Smooth muscle cell (in vitro differentiated cells): ENCODE measurements at regions not wholly inside any gene's neighbourhood (a gene's known extent, or its start where the extent isn't known, plus 50 kb on each side); places are given as distances from the start of the nearest gene placed in this dataset.

Experiments
- DNase-seq: peaks from one replicate; lab custom pipeline; 2025; ENCODE audit not compliant: unreplicated experiment; lab: John Stamatoyannopoulos, UW
- H2AFZ ChIP-seq: fragments of 200-600 bp; sonication (generic); 2 replicates; pipeline ENCODE4 v1.6.0; 2016; ENCODE audit warnings: antibody characterized with exemption, low read depth, mild to moderate bottlenecking
- H3F3A ChIP-seq: fragments of 200-600 bp; sonication (generic); 2 replicates; pipeline ENCODE4 v1.6.0; 2017; ENCODE audit warnings: antibody characterized with exemption, low read depth
- H3K27ac ChIP-seq: fragments of 200-600 bp; sonication (generic); 2 replicates; pipeline ENCODE4 v1.5.1; 2016; ENCODE audit warnings: low read depth, mild to moderate bottlenecking
- H3K27me3 ChIP-seq: fragments of 200-600 bp; sonication (generic); 2 replicates; pipeline ENCODE4 v1.6.1; 2016; ENCODE audit warnings: low read depth, mild to moderate bottlenecking
- H3K36me3 ChIP-seq: fragments of 200-600 bp; sonication (generic); 2 replicates; pipeline ENCODE4 v1.5.1; 2016; ENCODE audit warnings: low read depth
- H3K4me1 ChIP-seq: fragments of 200-600 bp; sonication (generic); 2 replicates; pipeline ENCODE4 v1.5.1; 2016; ENCODE audit warnings: low read depth
- H3K4me2 ChIP-seq: fragments of 200-600 bp; sonication (generic); 2 replicates; pipeline ENCODE4 v1.6.0; 2016; ENCODE audit warnings: mild to moderate bottlenecking
- H3K4me3 ChIP-seq: fragments of 200-600 bp; sonication (generic); 2 replicates; pipeline ENCODE4 v1.5.1; 2016; ENCODE audit warnings: mild to moderate bottlenecking
- H3K79me2 ChIP-seq: fragments of 200-600 bp; sonication (generic); 2 replicates; pipeline ENCODE4 v1.6.0; 2016; ENCODE audit warnings: low read depth, mild to moderate bottlenecking
- H3K9ac ChIP-seq: fragments of 200-600 bp; sonication (generic); 2 replicates; pipeline ENCODE4 v1.6.0; 2016; ENCODE audit warnings: low read depth
- H3K9me3 ChIP-seq: fragments of 200-600 bp; sonication (generic); replicated peaks from 2 replicates; pipeline ENCODE4 v1.5.1; 2016; ENCODE audit warnings: low read depth
- H4K20me1 ChIP-seq: fragments of 200-600 bp; sonication (generic); 2 replicates; pipeline ENCODE4 v1.6.0; 2016; ENCODE audit warnings: low read depth
- CTCF ChIP-seq: fragments of 200-600 bp; sonication (generic); IDR thresholded peaks from 2 replicates; pipeline ENCODE4 v1.5.1; 2017; ENCODE audit warnings: borderline replicate concordance, mild to moderate bottlenecking, antibody characterized with exemption; ENCODE audit not compliant: insufficient read depth, poor library complexity, severe bottlenecking
- WGBS: methylation state at CpG from one replicate; pipeline ENCODE4 v1.1.7; 2016; ENCODE audit warnings: low lambda C conversion rate; 5-methylcytosine and 5-hydroxymethylcytosine counted together

GRCh38 chr6:74610352-74610751 lies 595.5 kb downstream of the COL12A1 start:
- no peak for DNase-seq
- no peak for TF ChIP-seq CTCF
- H4K20me1 ChIP-seq, result no peaks in the 10 kb centered on the region
- H3K27me3 ChIP-seq, result no peaks in the 10 kb centered on the region
- H3K9me3 ChIP-seq, result no peaks in the 10 kb centered on the region
- no peak overlapping the region for H3K27ac ChIP-seq
- WGBS, result 93% methylated on average over 1 of the region's 1 CpG
- no peaks in the 10 kb centered on the region for H3K79me2 ChIP-seq
- H3F3A ChIP-seq, result no peaks in the 10 kb centered on the region
- peaks cover 11% of the 10 kb centered on the region for H3K4me1 ChIP-seq
- H3K36me3 ChIP-seq, result no peaks in the 10 kb centered on the region
- no peak overlapping the region for H3K4me3 ChIP-seq
- H2AFZ ChIP-seq, result no peak overlapping the region
- H3K4me2 ChIP-seq, result no peak overlapping the region
- no peak overlapping the region for H3K9ac ChIP-seq

- no peaks in the 10 kb centered on the region for H3F3A ChIP-seq
- no peaks in the 10 kb centered on the region for H3K27me3 ChIP-seq
- no peak overlapping the region for H3K4me2 ChIP-seq
- WGBS, result 97% methylated on average over 1 of the region's 1 CpG
- no peak overlapping the region for H3K27ac ChIP-seq
- no peaks in the 10 kb centered on the region for H3K9me3 ChIP-seq
- no peak overlapping the region for H3K9ac ChIP-seq
- no peak overlapping the region for H2AFZ ChIP-seq
- TF ChIP-seq CTCF, result no peak
- no peak for DNase-seq
- no peaks in the 10 kb centered on the region for H3K36me3 ChIP-seq
- no peaks in the 10 kb centered on the region for H4K20me1 ChIP-seq
- H3K79me2 ChIP-seq, result no peaks in the 10 kb centered on the region
- peaks cover 11% of the 10 kb centered on the region for H3K4me1 ChIP-seq
- H3K4me3 ChIP-seq, result no peak overlapping the region
These were observed 596.0 kb downstream of the COL12A1 start for GRCh38 chr6:74609871-74610270.

- Histone ChIP-seq H3K36me3 (no peaks in the 10 kb centered on the region), H3K4me1 (peaks cover 11% of the 10 kb centered on the region), H3K4me2 (peak overlapping the region; percentile 42), H3K27ac (no peak overlapping the region), H3K9me3 (no peaks in the 10 kb centered on the region), H3K79me2 (no peaks in the 10 kb centered on the region), H3K27me3 (no peaks in the 10 kb centered on the region), H2AFZ (no peak overlapping the region), H4K20me1 (no peaks in the 10 kb centered on the region), H3K4me3 (no peak overlapping the region), H3F3A (no peaks in the 10 kb centered on the region), H3K9ac (no peak overlapping the region)
- 28% methylated on average over 3 of the region's 3 CpGs for WGBS
- TF ChIP-seq CTCF, result no peak
- DNase-seq, result no peak
These were observed 597.9 kb downstream of the COL12A1 start for GRCh38 chr6:74607934-74608333.

GRCh38 chr6:74607468-74607867 lies 598.4 kb downstream of the COL12A1 start:
- Histone ChIP-seq H3K27me3 (no peaks in the 10 kb centered on the region), H3F3A (no peaks in the 10 kb centered on the region), H3K9ac (no peak overlapping the region), H3K79me2 (no peaks in the 10 kb centered on the region), H3K9me3 (no peaks in the 10 kb centered on the region), H3K36me3 (no peaks in the 10 kb centered on the region), H3K27ac (peak overlapping the region; percentile 48), H2AFZ (no peak overlapping the region), H3K4me2 (peak overlapping the region; percentile 42), H3K4me3 (no peak overlapping the region), H4K20me1 (no peaks in the 10 kb centered on the region), H3K4me1 (peaks cover 11% of the 10 kb centered on the region)
- no peak for DNase-seq
- 93% methylated on average over 1 of the region's 1 CpG for WGBS
- TF ChIP-seq CTCF, result no peak
